Endothelial cell of umbilical vein (primary cell): ENCODE measurements at regions not wholly inside any gene's neighbourhood (a gene's known extent, or its start where the extent isn't known, plus 50 kb on each side); places are given as distances from the start of the nearest gene placed in this dataset.

Source experiments
- BruUV-seq: library from RNA; stranded (reverse); fragments of 400-500 nt; replicated peaks from 2 replicates; lab custom pipeline; 2021; lab: Mats Ljungman, UMichigan
- CTCF ChIA-PET: fragments of 300-600, 350-600 bp; sonication (Branson Sonifier 250); formaldehyde crosslinking; loops from one replicate; lab custom pipeline; 2021; ENCODE audit warnings: antibody characterized with exemption, inconsistent platforms; lab: Charles Lee
- POLR2A ChIA-PET: fragments of 300-600, 350-600 bp; sonication (Branson Sonifier 250); formaldehyde crosslinking; loops from one replicate; lab custom pipeline; 2021; ENCODE audit warnings: antibody characterized with exemption, inconsistent platforms; lab: Charles Lee
- DNase-seq: peaks from one replicate; pipeline ENCODE4 v3.0.0-alpha.2; 2011; ENCODE audit warnings: low read depth, low spot score
- FAIRE-seq: peaks from 2 replicates; lab custom pipeline; 2011; peaks lifted over from hg19 to GRCh38; lab: Jason Lieb, UNC
- H2AFZ ChIP-seq: 2 replicates; pipeline ENCODE4 v1.6.0; 2012; ENCODE audit warnings: low read depth, low read length, control low read depth, inconsistent platforms
- H3K27ac ChIP-seq: 2 replicates; pipeline ENCODE4 v1.5.1; 2011; ENCODE audit warnings: low read depth, mild to moderate bottlenecking, control low read depth, low read length, moderate library complexity; ENCODE audit not compliant: insufficient read depth
- H3K27me3 ChIP-seq, 2 experiments: 2 replicates each; pipeline versions ENCODE4 v1.6.0 to v1.6.1; 2011; ENCODE audit warnings: low read length in 2 of 2, mixed read lengths in 1 of 2; ENCODE audit not compliant: control insufficient read depth in 2 of 2, insufficient read depth in 2 of 2
- H3K36me3 ChIP-seq, 2 experiments: 2 replicates in 1 of 2; 3 replicates in 1 of 2; pipeline ENCODE4 v1.5.1; 2011; ENCODE audit warnings: low read length in 2 of 2, mild to moderate bottlenecking in 1 of 2, moderate library complexity in 1 of 2; ENCODE audit not compliant: control insufficient read depth in 2 of 2, insufficient read depth in 2 of 2; ENCODE audit errors: extremely low read depth in 1 of 2
- H3K4me1 ChIP-seq: 3 replicates; pipeline ENCODE4 v1.5.1; 2011; ENCODE audit warnings: mild to moderate bottlenecking, low read length; ENCODE audit not compliant: control insufficient read depth, insufficient read depth; ENCODE audit errors: extremely low read depth
- H3K4me2 ChIP-seq: 2 replicates; pipeline ENCODE4 v1.6.1; 2011; ENCODE audit warnings: low read length, control low read depth, mixed read lengths; ENCODE audit not compliant: insufficient read depth
- H3K4me3 ChIP-seq, 3 experiments: fragments of 200-600 bp in 1 of 3; sonication (generic), shearing (Covaris generic) in 1 of 3; replicated peaks in 1 of 3; 2 replicates each; pipeline ENCODE4 v1.5.1; 2011 to 2016; ENCODE audit warnings: control low read depth in 3 of 3, low read length in 3 of 3, mild to moderate bottlenecking in 2 of 3, inconsistent platforms in 1 of 3, low read depth in 1 of 3, moderate library complexity in 1 of 3; ENCODE audit not compliant: insufficient read depth in 1 of 3
- H3K79me2 ChIP-seq: 2 replicates; pipeline ENCODE4 v1.6.0; 2012; ENCODE audit warnings: low read length, inconsistent platforms; ENCODE audit not compliant: control insufficient read depth, insufficient read depth
- H3K9ac ChIP-seq: replicated peaks from 2 replicates; pipeline ENCODE3; 2011; ENCODE audit warnings: low read length, control low read depth; ENCODE audit not compliant: insufficient read depth; ENCODE audit errors: extremely low read depth
- H3K9me1 ChIP-seq: replicated peaks from 3 replicates; pipeline ENCODE4 v1.6.0; 2011; ENCODE audit warnings: mild to moderate bottlenecking, low read length; ENCODE audit not compliant: control insufficient read depth, insufficient read depth; ENCODE audit errors: extremely low read depth
- H3K9me3 ChIP-seq: replicated peaks from 2 replicates; pipeline ENCODE4 v1.5.1; 2012; ENCODE audit warnings: low read length, inconsistent platforms; ENCODE audit not compliant: control insufficient read depth, insufficient read depth
- H4K20me1 ChIP-seq: replicated peaks from 2 replicates; pipeline ENCODE3; 2011; ENCODE audit warnings: mild to moderate bottlenecking, low read length; ENCODE audit not compliant: control insufficient read depth, insufficient read depth; ENCODE audit errors: extremely low read depth
- EZH2 ChIP-seq: IDR thresholded peaks from 2 replicates; pipeline ENCODE4 v1.6.1; 2012; ENCODE audit warnings: borderline replicate concordance, low read depth, mild to moderate bottlenecking, moderate library complexity, low read length, inconsistent platforms; ENCODE audit not compliant: severe bottlenecking
- FOS ChIP-seq: IDR thresholded peaks from 2 replicates; pipeline ENCODE4 v1.6.1; 2011; ENCODE audit warnings: mild to moderate bottlenecking, low read length, moderate library complexity, borderline replicate concordance; ENCODE audit not compliant: insufficient read depth
- GATA2 ChIP-seq: IDR thresholded peaks from 2 replicates; pipeline ENCODE4 v1.7.0; 2011; ENCODE audit warnings: low read depth, mild to moderate bottlenecking, moderate library complexity, mixed read lengths, low read length; ENCODE audit not compliant: insufficient read length, insufficient read depth
- JUN ChIP-seq: IDR thresholded peaks from 2 replicates; pipeline ENCODE4 v1.6.1; 2011; ENCODE audit warnings: borderline replicate concordance, low read depth; ENCODE audit not compliant: insufficient read length, insufficient read depth
- MAX ChIP-seq: IDR thresholded peaks from 2 replicates; pipeline ENCODE4 v1.6.1; 2011; ENCODE audit not compliant: insufficient read depth, insufficient read length
- MYC ChIP-seq: IDR thresholded peaks from one replicate; pipeline ENCODE4 v1.6.1; 2011; ENCODE audit warnings: mild to moderate bottlenecking, low read depth, low read length
- POLR2A ChIP-seq: IDR thresholded peaks from 2 replicates; pipeline ENCODE4 v1.6.1; 2012; ENCODE audit warnings: low read depth, mild to moderate bottlenecking, control low read depth, low read length
- POLR2AphosphoS5 ChIP-seq: IDR thresholded peaks from 2 replicates; pipeline ENCODE4 v1.6.1; 2012; ENCODE audit warnings: low read depth, mild to moderate bottlenecking, control low read depth, low read length, moderate library complexity; ENCODE audit not compliant: insufficient read depth
- dilution Hi-C: fragments of 300-500 bp; cut with MboI; formaldehyde crosslinking; loops from one replicate; pipeline ENCODE4 v1.15.0; 2019; ENCODE audit warnings: low sequenced_read_pairs; ENCODE audit not compliant: extremely low pct_ligation_motif_present
- intact Hi-C: fragments of 100-400 bp; cut with micrococcal nuclease; formaldehyde crosslinking; loops from one replicate; pipeline ENCODE4 v1.10.0; 2022
- TF ChIP-seq, protein P1 (sequence below), 2 donors: IDR thresholded peaks; 1 replicate in 1 of 2; 2 replicates in 1 of 2; pipeline ENCODE4 v1.5.1; 2011; ENCODE audit warnings: low read length in 2 of 2, mild to moderate bottlenecking in 2 of 2, moderate library complexity in 2 of 2, control low read depth in 1 of 2, inconsistent platforms in 1 of 2, low read depth in 1 of 2; ENCODE audit not compliant: insufficient read depth in 1 of 2; ENCODE audit errors: extremely low read depth in 1 of 2

- Histone ChIP-seq H3K79me2 (no peaks in the 10 kb centered on the region), H3K27me3 (no peaks in the 10 kb centered on the region), H3K9me1 (no peaks in the 10 kb centered on the region), H2AFZ (no peak overlapping the region), H3K4me1 (no peaks in the 10 kb centered on the region), H3K36me3 (no peaks in the 10 kb centered on the region), H3K4me2 (no peak overlapping the region), H3K4me3 (no peak overlapping the region), H4K20me1 (no peaks in the 10 kb centered on the region), H3K9ac (no peak overlapping the region), H3K9me3 (no peaks in the 10 kb centered on the region), H3K27ac (no peak overlapping the region)
- TF ChIP-seq, protein P1, sequence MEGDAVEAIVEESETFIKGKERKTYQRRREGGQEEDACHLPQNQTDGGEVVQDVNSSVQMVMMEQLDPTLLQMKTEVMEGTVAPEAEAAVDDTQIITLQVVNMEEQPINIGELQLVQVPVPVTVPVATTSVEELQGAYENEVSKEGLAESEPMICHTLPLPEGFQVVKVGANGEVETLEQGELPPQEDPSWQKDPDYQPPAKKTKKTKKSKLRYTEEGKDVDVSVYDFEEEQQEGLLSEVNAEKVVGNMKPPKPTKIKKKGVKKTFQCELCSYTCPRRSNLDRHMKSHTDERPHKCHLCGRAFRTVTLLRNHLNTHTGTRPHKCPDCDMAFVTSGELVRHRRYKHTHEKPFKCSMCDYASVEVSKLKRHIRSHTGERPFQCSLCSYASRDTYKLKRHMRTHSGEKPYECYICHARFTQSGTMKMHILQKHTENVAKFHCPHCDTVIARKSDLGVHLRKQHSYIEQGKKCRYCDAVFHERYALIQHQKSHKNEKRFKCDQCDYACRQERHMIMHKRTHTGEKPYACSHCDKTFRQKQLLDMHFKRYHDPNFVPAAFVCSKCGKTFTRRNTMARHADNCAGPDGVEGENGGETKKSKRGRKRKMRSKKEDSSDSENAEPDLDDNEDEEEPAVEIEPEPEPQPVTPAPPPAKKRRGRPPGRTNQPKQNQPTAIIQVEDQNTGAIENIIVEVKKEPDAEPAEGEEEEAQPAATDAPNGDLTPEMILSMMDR (IDR thresholded peaks at IDR 0.05; ENCODE audit: extremely low read depth in 1 of 2, insufficient read depth in 1 of 2, low read depth in 1 of 2, low read length in 2 of 2): no peak
- no peak for TF ChIP-seq POLR2A
- no peak for TF ChIP-seq EZH2
- no peak for TF ChIP-seq MAX
- TF ChIP-seq JUN: no peak
- TF ChIP-seq POLR2AphosphoS5: no peak
- TF ChIP-seq GATA2: no peak
- TF ChIP-seq FOS: no peak
- TF ChIP-seq MYC: no peak
- ChIA-PET CTCF (interaction anchor here (0.8 to 1.0 kb wide), 2 partner anchors 11 to 135 kb away, joined by 3 to 4 read pairs; no protein-coding TSS in a partner anchor), POLR2A (no interaction called here)
- dilution Hi-C loops (no loop called here), intact Hi-C loops (no loop called here)
- FAIRE-seq (no peak), DNase-seq (no peak)
- no TSS peak for BruUV-seq
Observed at GRCh38 chr1:190881064-190881463, 403.4 kb upstream of the BRINP3 start.
